ENCODE measurements at regions not wholly inside any gene's neighbourhood (a gene's known extent, or its start where the extent isn't known, plus 50 kb on each side); places are given as distances from the start of the nearest gene placed in this dataset.

DNA sequence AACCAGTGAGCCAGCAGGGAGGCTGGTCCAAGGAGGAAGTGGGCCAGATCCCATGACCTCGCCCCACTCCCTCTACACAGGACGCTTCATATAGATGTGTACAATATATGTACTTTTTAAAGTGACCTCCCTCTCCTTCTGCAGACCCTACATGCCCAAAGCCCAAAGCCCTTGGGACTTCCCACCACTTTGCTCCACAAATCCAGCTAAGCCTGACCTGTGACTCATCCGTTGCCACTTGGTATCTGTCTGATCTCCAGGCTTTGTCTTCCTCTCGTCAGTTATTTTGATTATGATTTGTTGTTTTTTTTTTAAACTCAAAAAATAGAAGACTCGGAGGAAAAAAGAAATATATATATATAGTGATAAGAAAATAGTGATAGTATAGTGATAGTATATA lies 470.8 kb downstream of the KCNJ3 start:
- TF ChIP-seq POLR2A (IDR thresholded peaks at IDR 0.05; ENCODE audit: low read depth, low read length) (no peak), EZH2 (IDR thresholded peaks at IDR 0.05; ENCODE audit: borderline replicate concordance, low read depth, low read length, severe bottlenecking) (no peak), POLR2AphosphoS5 (IDR thresholded peaks at IDR 0.05; ENCODE audit: insufficient read depth, low read depth, low read length) (no peak), MYC (IDR thresholded peaks at IDR 0.05; ENCODE audit: low read depth, low read length) (no peak), JUN (IDR thresholded peaks at IDR 0.05; ENCODE audit: borderline replicate concordance, insufficient read depth, insufficient read length, low read depth) (no peak)
- TF ChIP-seq, protein P1, sequence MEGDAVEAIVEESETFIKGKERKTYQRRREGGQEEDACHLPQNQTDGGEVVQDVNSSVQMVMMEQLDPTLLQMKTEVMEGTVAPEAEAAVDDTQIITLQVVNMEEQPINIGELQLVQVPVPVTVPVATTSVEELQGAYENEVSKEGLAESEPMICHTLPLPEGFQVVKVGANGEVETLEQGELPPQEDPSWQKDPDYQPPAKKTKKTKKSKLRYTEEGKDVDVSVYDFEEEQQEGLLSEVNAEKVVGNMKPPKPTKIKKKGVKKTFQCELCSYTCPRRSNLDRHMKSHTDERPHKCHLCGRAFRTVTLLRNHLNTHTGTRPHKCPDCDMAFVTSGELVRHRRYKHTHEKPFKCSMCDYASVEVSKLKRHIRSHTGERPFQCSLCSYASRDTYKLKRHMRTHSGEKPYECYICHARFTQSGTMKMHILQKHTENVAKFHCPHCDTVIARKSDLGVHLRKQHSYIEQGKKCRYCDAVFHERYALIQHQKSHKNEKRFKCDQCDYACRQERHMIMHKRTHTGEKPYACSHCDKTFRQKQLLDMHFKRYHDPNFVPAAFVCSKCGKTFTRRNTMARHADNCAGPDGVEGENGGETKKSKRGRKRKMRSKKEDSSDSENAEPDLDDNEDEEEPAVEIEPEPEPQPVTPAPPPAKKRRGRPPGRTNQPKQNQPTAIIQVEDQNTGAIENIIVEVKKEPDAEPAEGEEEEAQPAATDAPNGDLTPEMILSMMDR (IDR thresholded peaks at IDR 0.05; ENCODE audit: extremely low read depth in 1 of 2, insufficient read depth in 1 of 2, low read depth in 1 of 2, low read length in 2 of 2) = no peak
- TF ChIP-seq, protein P2, sequence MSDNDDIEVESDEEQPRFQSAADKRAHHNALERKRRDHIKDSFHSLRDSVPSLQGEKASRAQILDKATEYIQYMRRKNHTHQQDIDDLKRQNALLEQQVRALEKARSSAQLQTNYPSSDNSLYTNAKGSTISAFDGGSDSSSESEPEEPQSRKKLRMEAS (IDR thresholded peaks at IDR 0.05; ENCODE audit: insufficient read depth, insufficient read length) = no peak
